ENCODE measurements at regions not wholly inside any gene's neighbourhood (a gene's known extent, or its start where the extent isn't known, plus 50 kb on each side); places are given as distances from the start of the nearest gene placed in this dataset.

DNA sequence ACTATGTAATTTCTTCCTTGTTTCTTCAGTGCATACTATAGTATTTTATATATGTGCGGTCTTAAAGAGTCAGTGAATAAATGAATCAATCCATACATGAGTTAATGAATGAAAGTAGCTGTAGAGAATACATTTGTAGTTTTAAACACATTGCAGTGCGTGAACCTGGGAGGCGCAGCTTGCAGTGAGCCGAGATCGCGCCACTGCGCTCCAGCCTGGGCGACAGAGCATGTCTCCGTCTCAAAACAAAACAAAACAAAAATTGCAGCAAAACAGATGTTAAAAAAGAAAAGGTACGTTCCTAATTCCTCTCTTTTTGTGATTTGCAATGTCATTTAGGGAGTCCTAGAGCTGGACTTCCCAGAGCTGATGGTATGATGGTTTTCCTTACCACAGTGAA is 1144.8 kb upstream of the FANCL start:
- H3K27ac ChIP-seq, result no peak overlapping the region
- no peak overlapping the region for H3K4me3 ChIP-seq
- H3K36me3 ChIP-seq, result no peaks in the 10 kb centered on the region
- H3K9me3 ChIP-seq, result no peaks in the 10 kb centered on the region
- DNase-seq, result no peak
- intact Hi-C loops (cut with DNase I; ENCODE audit: low total_unique reads), result no loop called here
- TF ChIP-seq POLR2A (IDR thresholded peaks at IDR 0.05), result no peak
- H3K27me3 ChIP-seq, result no peaks in the 10 kb centered on the region
- H3K4me1 ChIP-seq, result no peaks in the 10 kb centered on the region

DNA sequence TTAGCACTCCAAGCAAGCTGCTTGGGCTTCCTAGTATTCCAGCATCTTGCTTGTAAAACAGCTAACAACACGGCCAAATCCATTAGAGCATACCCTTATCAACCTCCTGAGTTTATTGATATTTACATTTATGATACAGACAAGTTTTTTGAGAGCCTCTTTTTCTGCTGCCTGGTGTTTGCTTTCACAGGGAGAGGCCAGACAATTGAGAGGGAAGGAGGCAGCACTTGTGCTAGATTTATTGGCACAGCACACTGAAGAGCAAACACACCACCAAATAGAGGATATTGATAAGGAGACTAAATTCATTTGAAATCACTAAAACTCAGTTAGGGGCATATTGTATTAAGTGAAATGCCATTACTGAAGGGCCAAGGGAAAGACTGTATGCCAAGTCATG is 1142.3 kb upstream of the FANCL start:
- Histone ChIP-seq H3K27me3 (no peaks in the 10 kb centered on the region), H3K36me3 (no peaks in the 10 kb centered on the region), H3K27ac (no peak overlapping the region), H3K4me1 (no peaks in the 10 kb centered on the region), H3K4me3 (no peak overlapping the region), H3K9me3 (no peaks in the 10 kb centered on the region)
- TF ChIP-seq POLR2A (IDR thresholded peaks at IDR 0.05), result no peak
- TF ChIP-seq, protein P1, sequence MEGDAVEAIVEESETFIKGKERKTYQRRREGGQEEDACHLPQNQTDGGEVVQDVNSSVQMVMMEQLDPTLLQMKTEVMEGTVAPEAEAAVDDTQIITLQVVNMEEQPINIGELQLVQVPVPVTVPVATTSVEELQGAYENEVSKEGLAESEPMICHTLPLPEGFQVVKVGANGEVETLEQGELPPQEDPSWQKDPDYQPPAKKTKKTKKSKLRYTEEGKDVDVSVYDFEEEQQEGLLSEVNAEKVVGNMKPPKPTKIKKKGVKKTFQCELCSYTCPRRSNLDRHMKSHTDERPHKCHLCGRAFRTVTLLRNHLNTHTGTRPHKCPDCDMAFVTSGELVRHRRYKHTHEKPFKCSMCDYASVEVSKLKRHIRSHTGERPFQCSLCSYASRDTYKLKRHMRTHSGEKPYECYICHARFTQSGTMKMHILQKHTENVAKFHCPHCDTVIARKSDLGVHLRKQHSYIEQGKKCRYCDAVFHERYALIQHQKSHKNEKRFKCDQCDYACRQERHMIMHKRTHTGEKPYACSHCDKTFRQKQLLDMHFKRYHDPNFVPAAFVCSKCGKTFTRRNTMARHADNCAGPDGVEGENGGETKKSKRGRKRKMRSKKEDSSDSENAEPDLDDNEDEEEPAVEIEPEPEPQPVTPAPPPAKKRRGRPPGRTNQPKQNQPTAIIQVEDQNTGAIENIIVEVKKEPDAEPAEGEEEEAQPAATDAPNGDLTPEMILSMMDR (IDR thresholded peaks at IDR 0.05), result no peak
- DNase-seq, result no peak
- intact Hi-C loops (cut with DNase I; ENCODE audit: low total_unique reads), result no loop called here

- Histone ChIP-seq H3K27ac (no peak overlapping the region), H3K4me1 (no peaks in the 10 kb centered on the region), H3K9me3 (no peaks in the 10 kb centered on the region), H3K4me3 (no peak overlapping the region), H3K27me3 (no peaks in the 10 kb centered on the region), H3K36me3 (no peaks in the 10 kb centered on the region)
- no peak for DNase-seq
- TF ChIP-seq, protein P1 (IDR thresholded peaks at IDR 0.05), result no peak
- no peak for TF ChIP-seq POLR2A (IDR thresholded peaks at IDR 0.05)
- intact Hi-C loops (cut with DNase I; ENCODE audit: low total_unique reads), result no loop called here
Measured at GRCh38 chr2:59378127-59378526, 1137.0 kb upstream of the FANCL start.

GRCh38 chr2:59366288-59366687 is 1125.2 kb upstream of the FANCL start:
- H3K4me1 ChIP-seq, result no peaks in the 10 kb centered on the region
- no peak for DNase-seq
- TF ChIP-seq, protein P1 (IDR thresholded peaks at IDR 0.05), result no peak
- no peak for TF ChIP-seq POLR2A (IDR thresholded peaks at IDR 0.05)
- H3K27me3 ChIP-seq, result no peaks in the 10 kb centered on the region
- H3K36me3 ChIP-seq, result no peaks in the 10 kb centered on the region
- no peaks in the 10 kb centered on the region for H3K9me3 ChIP-seq
- H3K4me3 ChIP-seq, result no peak overlapping the region
- intact Hi-C loops (cut with DNase I; ENCODE audit: low total_unique reads), result no loop called here
- no peak overlapping the region for H3K27ac ChIP-seq

GRCh38 chr2:59354498-59354897 is 1113.4 kb upstream of the FANCL start:
- H3K4me1 ChIP-seq, result no peaks in the 10 kb centered on the region
- no peak overlapping the region for H3K4me3 ChIP-seq
- H3K9me3 ChIP-seq, result no peaks in the 10 kb centered on the region
- intact Hi-C loops (cut with DNase I; ENCODE audit: low total_unique reads), result no loop called here
- H3K27me3 ChIP-seq, result no peaks in the 10 kb centered on the region
- H3K36me3 ChIP-seq, result no peaks in the 10 kb centered on the region
- no peak overlapping the region for H3K27ac ChIP-seq
- TF ChIP-seq, protein P1 (IDR thresholded peaks at IDR 0.05), result no peak
- TF ChIP-seq POLR2A (IDR thresholded peaks at IDR 0.05), result no peak
- no peak for DNase-seq

DNA sequence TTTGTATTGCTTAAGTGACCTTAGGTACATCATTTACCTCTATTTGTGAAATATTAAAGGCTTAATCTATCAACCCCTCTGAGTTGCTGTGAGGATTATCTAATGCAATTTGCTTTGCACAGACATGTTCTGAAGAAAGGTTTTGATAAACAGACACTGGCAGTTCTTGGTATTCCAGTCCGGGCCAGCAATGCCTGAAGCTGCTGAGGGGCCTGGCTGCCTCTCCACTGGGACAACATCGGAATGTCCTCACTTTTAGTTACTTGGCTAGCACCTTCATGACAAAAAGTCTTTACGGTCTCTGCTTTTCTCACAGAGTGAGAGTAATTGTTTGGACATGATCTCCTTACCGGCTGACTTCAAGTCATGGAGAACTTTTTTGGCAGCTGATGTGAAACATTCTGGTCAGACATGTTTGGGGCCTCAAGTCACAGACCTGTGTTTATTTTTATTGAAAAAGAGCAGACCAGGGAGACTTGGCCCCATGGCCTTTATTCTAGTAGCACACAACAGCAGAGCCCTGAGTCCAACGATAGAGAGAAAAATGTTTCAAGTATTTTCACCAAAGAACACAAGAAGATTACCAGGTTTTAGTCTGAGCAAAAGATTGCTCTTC is 1112.3 kb upstream of the FANCL start:
- no peaks in the 10 kb centered on the region for H3K36me3 ChIP-seq
- H3K9me3 ChIP-seq, result no peaks in the 10 kb centered on the region
- no peak for DNase-seq
- H3K4me3 ChIP-seq, result no peak overlapping the region
- no peak overlapping the region for H3K27ac ChIP-seq
- TF ChIP-seq POLR2A (IDR thresholded peaks at IDR 0.05), result no peak
- TF ChIP-seq, protein P1 (IDR thresholded peaks at IDR 0.05), result no peak
- intact Hi-C loops (cut with DNase I; ENCODE audit: low total_unique reads), result no loop called here
- no peaks in the 10 kb centered on the region for H3K4me1 ChIP-seq
- no peaks in the 10 kb centered on the region for H3K27me3 ChIP-seq
